ENCODE measurements at regions not wholly inside any gene's neighbourhood (a gene's known extent, or its start where the extent isn't known, plus 50 kb on each side); places are given as distances from the start of the nearest gene placed in this dataset.

GRCh38 chr12:131452444-131452860 is 258.4 kb upstream of the SFSWAP start:
- no peak overlapping the region for H3K4me3 ChIP-seq (ENCODE audit: low read length in 3 of 3)
- H3K9ac ChIP-seq (ENCODE audit: low read depth in 1 of 3, low read length in 3 of 3), result no peak overlapping the region
- H3K27ac ChIP-seq (ENCODE audit: low read depth, low read length), result no peak overlapping the region
- H3K4me1 ChIP-seq (ENCODE audit: control insufficient read depth in 3 of 3, insufficient read depth in 3 of 3, low read length in 3 of 3), result peaks cover 0 to 4% (median 0%) of the 10 kb centered on the region in 3 donors
- H3K36me3 ChIP-seq (ENCODE audit: control insufficient read depth in 3 of 3, insufficient read depth in 3 of 3, low read length in 3 of 3), result no peaks in the 10 kb centered on the region
- H3K9me3 ChIP-seq (ENCODE audit: control insufficient read depth in 3 of 3, low read length in 3 of 3), result no peaks in the 10 kb centered on the region
- peaks cover 0 to 21% (median 16%) of the 10 kb centered on the region in 3 donors for H3K27me3 ChIP-seq (ENCODE audit: control insufficient read depth in 3 of 3, insufficient read depth in 3 of 3, low read length in 3 of 3)

GRCh38 chr12:131454418-131455217 is 256.3 kb upstream of the SFSWAP start:
- H3K4me1 ChIP-seq (ENCODE audit: control insufficient read depth in 3 of 3, insufficient read depth in 3 of 3, low read length in 3 of 3), result peaks cover 0 to 4% (median 0%) of the 10 kb centered on the region in 3 donors
- H3K27me3 ChIP-seq (ENCODE audit: control insufficient read depth in 3 of 3, insufficient read depth in 3 of 3, low read length in 3 of 3), result peaks cover 0 to 24% (median 20%) of the 10 kb centered on the region in 3 donors
- no peak overlapping the region for H3K4me3 ChIP-seq (ENCODE audit: low read length in 3 of 3)
- no peaks in the 10 kb centered on the region for H3K36me3 ChIP-seq (ENCODE audit: control insufficient read depth in 3 of 3, insufficient read depth in 3 of 3, low read length in 3 of 3)
- no peak overlapping the region for H3K27ac ChIP-seq (ENCODE audit: low read depth, low read length)
- H3K9me3 ChIP-seq (ENCODE audit: control insufficient read depth in 3 of 3, low read length in 3 of 3), result no peaks in the 10 kb centered on the region
- H3K9ac ChIP-seq (ENCODE audit: low read depth in 1 of 3, low read length in 3 of 3), result no peak overlapping the region

- Histone ChIP-seq H3K4me3 (ENCODE audit: low read length in 3 of 3) (no peak overlapping the region), H3K4me1 (ENCODE audit: control insufficient read depth in 3 of 3, insufficient read depth in 3 of 3, low read length in 3 of 3) (peaks cover 0 to 4% (median 0%) of the 10 kb centered on the region in 3 donors), H3K27me3 (ENCODE audit: control insufficient read depth in 3 of 3, insufficient read depth in 3 of 3, low read length in 3 of 3) (peaks cover 0 to 24% (median 20%) of the 10 kb centered on the region in 3 donors), H3K36me3 (ENCODE audit: control insufficient read depth in 3 of 3, insufficient read depth in 3 of 3, low read length in 3 of 3) (no peaks in the 10 kb centered on the region), H3K9me3 (ENCODE audit: control insufficient read depth in 3 of 3, low read length in 3 of 3) (no peaks in the 10 kb centered on the region), H3K27ac (ENCODE audit: low read depth, low read length) (no peak overlapping the region), H3K9ac (ENCODE audit: low read depth in 1 of 3, low read length in 3 of 3) (no peak overlapping the region)
Observed at GRCh38 chr12:131455218-131455506, 255.7 kb upstream of the SFSWAP start.

DNA sequence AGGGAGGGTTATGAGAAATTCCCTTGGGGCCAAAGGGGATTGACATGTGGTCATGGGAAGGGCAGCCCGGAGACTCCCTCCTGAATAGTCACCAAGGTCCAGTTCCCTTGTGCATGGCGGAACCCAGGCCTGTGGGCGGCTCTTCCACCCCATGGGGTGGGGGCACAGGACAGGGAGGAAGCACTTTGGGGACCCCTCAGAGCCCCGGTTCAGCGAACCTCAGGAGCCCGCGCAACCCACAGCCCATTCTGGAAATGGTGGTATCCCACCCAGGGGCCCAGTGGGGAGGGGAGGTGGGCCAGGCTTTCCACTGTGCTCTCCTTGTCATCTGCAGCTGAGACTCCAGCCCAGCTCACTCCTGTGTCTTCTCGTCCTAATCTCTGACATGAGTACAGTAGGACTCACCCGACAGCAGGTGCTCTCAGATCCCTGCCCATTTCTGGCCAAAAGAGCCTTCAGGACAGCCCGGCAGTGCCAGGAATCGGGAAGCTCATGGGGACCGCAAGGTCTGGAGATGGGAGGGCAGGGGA is 255.2 kb upstream of the SFSWAP start:
- no peak overlapping the region for H3K9ac ChIP-seq (ENCODE audit: low read depth in 1 of 3, low read length in 3 of 3)
- H3K4me3 ChIP-seq (ENCODE audit: low read length in 3 of 3), result no peak overlapping the region
- H3K9me3 ChIP-seq (ENCODE audit: control insufficient read depth in 3 of 3, low read length in 3 of 3), result no peaks in the 10 kb centered on the region
- H3K27me3 ChIP-seq (ENCODE audit: control insufficient read depth in 3 of 3, insufficient read depth in 3 of 3, low read length in 3 of 3), result peaks cover 0 to 24% (median 20%) of the 10 kb centered on the region in 3 donors
- no peaks in the 10 kb centered on the region for H3K36me3 ChIP-seq (ENCODE audit: control insufficient read depth in 3 of 3, insufficient read depth in 3 of 3, low read length in 3 of 3)
- peaks cover 0 to 4% (median 0%) of the 10 kb centered on the region in 3 donors for H3K4me1 ChIP-seq (ENCODE audit: control insufficient read depth in 3 of 3, insufficient read depth in 3 of 3, low read length in 3 of 3)
- H3K27ac ChIP-seq (ENCODE audit: low read depth, low read length), result no peak overlapping the region

- Histone ChIP-seq H3K27ac (ENCODE audit: low read depth, low read length) (no peak overlapping the region), H3K4me1 (ENCODE audit: control insufficient read depth in 3 of 3, insufficient read depth in 3 of 3, low read length in 3 of 3) (peaks cover 0 to 4% (median 0%) of the 10 kb centered on the region in 3 donors), H3K27me3 (ENCODE audit: control insufficient read depth in 3 of 3, insufficient read depth in 3 of 3, low read length in 3 of 3) (peaks cover 0 to 29% (median 25%) of the 10 kb centered on the region in 3 donors)
Observed at GRCh38 chr12:131456301-131457027, 254.4 kb upstream of the SFSWAP start.

DNA sequence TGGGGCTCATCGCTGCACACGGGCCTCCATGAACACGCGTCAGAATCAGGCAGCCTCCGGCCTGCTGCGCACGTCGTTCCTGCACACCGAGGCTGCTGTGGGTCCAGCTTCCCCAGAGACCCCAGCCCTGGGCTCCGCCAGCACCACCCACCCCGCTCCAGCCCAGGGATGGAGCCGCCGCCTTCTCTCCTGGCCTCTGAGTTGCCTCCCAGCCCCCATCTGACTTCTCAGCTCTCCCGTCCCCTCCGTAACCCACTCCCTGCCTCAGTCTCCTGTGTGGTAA is 253.9 kb upstream of the SFSWAP start:
- Histone ChIP-seq H3K36me3 (ENCODE audit: control insufficient read depth in 3 of 3, insufficient read depth in 3 of 3, low read length in 3 of 3) (no peaks in the 10 kb centered on the region), H3K4me1 (ENCODE audit: control insufficient read depth in 3 of 3, insufficient read depth in 3 of 3, low read length in 3 of 3) (peaks cover 0 to 4% (median 0%) of the 10 kb centered on the region in 3 donors), H3K4me3 (ENCODE audit: low read length in 3 of 3) (no peak overlapping the region), H3K27ac (ENCODE audit: low read depth, low read length) (no peak overlapping the region), H3K9me3 (ENCODE audit: control insufficient read depth in 3 of 3, low read length in 3 of 3) (no peaks in the 10 kb centered on the region), H3K27me3 (ENCODE audit: control insufficient read depth in 3 of 3, insufficient read depth in 3 of 3, low read length in 3 of 3) (peaks cover 0 to 29% (median 25%) of the 10 kb centered on the region in 3 donors), H3K9ac (ENCODE audit: low read depth in 1 of 3, low read length in 3 of 3) (no peak overlapping the region)

More at GRCh38 chr12:131456301-131457027, 254.4 kb upstream of the SFSWAP start:
- Histone ChIP-seq H3K9ac (ENCODE audit: low read depth in 1 of 3, low read length in 3 of 3) (no peak overlapping the region), H3K4me3 (ENCODE audit: low read length in 3 of 3) (peak overlapping the region in 1 of 3 donors; percentile 14), H3K36me3 (ENCODE audit: control insufficient read depth in 3 of 3, insufficient read depth in 3 of 3, low read length in 3 of 3) (no peaks in the 10 kb centered on the region), H3K9me3 (ENCODE audit: control insufficient read depth in 3 of 3, low read length in 3 of 3) (no peaks in the 10 kb centered on the region)

DNA sequence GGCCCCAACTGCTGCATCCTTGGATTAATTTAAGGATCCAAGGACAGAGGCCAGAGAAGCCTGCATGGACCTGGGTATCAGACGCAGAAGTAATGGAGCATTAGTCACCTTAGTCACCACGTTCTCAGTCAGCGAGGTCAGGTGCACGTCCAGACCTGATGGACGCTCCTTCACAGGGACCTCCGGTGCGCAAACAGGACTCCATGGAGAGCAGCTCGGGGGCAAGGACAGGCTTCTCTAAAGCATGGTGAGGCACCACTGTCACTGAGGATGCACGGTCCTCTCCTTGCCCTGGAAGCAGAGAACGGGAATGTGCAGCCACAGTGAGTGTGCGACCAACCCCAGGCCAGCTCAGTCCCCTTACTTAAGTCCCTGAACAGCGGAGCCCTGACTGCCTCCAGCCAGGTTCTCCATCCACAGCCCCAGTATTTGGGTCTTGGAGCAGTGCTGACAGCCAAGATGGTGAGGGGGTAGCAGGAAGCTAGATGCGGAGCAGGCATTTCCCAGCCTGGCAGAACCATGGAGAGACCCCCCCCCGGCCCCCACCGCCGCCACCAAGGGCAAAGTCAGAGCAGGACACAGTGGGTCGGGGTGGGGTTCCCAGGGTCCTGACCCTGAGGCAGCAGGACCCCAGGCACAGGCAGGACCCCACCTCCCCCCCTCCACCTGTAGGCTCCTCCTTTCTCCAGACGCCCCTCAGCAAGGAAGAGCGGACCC is 253.4 kb upstream of the SFSWAP start:
- Histone ChIP-seq H3K36me3 (ENCODE audit: control insufficient read depth in 3 of 3, insufficient read depth in 3 of 3, low read length in 3 of 3) (no peaks in the 10 kb centered on the region), H3K27ac (ENCODE audit: low read depth, low read length) (no peak overlapping the region), H3K27me3 (ENCODE audit: control insufficient read depth in 3 of 3, insufficient read depth in 3 of 3, low read length in 3 of 3) (peaks cover 0 to 29% (median 25%) of the 10 kb centered on the region in 3 donors), H3K9me3 (ENCODE audit: control insufficient read depth in 3 of 3, low read length in 3 of 3) (no peaks in the 10 kb centered on the region), H3K4me3 (ENCODE audit: low read length in 3 of 3) (no peak overlapping the region), H3K9ac (ENCODE audit: low read depth in 1 of 3, low read length in 3 of 3) (no peak overlapping the region), H3K4me1 (ENCODE audit: control insufficient read depth in 3 of 3, insufficient read depth in 3 of 3, low read length in 3 of 3) (peaks cover 0 to 4% (median 0%) of the 10 kb centered on the region in 3 donors)

- H3K27ac ChIP-seq (ENCODE audit: low read depth, low read length), result no peak overlapping the region
- H3K9me3 ChIP-seq (ENCODE audit: control insufficient read depth in 3 of 3, low read length in 3 of 3), result no peaks in the 10 kb centered on the region
- no peak overlapping the region for H3K9ac ChIP-seq (ENCODE audit: low read depth in 1 of 3, low read length in 3 of 3)
- H3K4me1 ChIP-seq (ENCODE audit: control insufficient read depth in 3 of 3, insufficient read depth in 3 of 3, low read length in 3 of 3), result peaks cover 0 to 4% (median 0%) of the 10 kb centered on the region in 3 donors
- H3K36me3 ChIP-seq (ENCODE audit: control insufficient read depth in 3 of 3, insufficient read depth in 3 of 3, low read length in 3 of 3), result no peaks in the 10 kb centered on the region
- no peak overlapping the region for H3K4me3 ChIP-seq (ENCODE audit: low read length in 3 of 3)
- H3K27me3 ChIP-seq (ENCODE audit: control insufficient read depth in 3 of 3, insufficient read depth in 3 of 3, low read length in 3 of 3), result peaks cover 0 to 29% (median 25%) of the 10 kb centered on the region in 3 donors
Observed at GRCh38 chr12:131458048-131458374, 252.9 kb upstream of the SFSWAP start.

- H3K4me1 ChIP-seq (ENCODE audit: control insufficient read depth in 3 of 3, insufficient read depth in 3 of 3, low read length in 3 of 3), result peaks cover 0 to 4% (median 0%) of the 10 kb centered on the region in 3 donors
- H3K9me3 ChIP-seq (ENCODE audit: control insufficient read depth in 3 of 3, low read length in 3 of 3), result no peaks in the 10 kb centered on the region
- no peak overlapping the region for H3K27ac ChIP-seq (ENCODE audit: low read depth, low read length)
- H3K27me3 ChIP-seq (ENCODE audit: control insufficient read depth in 3 of 3, insufficient read depth in 3 of 3, low read length in 3 of 3), result peaks cover 0 to 29% (median 25%) of the 10 kb centered on the region in 3 donors
- H3K9ac ChIP-seq (ENCODE audit: low read depth in 1 of 3, low read length in 3 of 3), result no peak overlapping the region
- no peaks in the 10 kb centered on the region for H3K36me3 ChIP-seq (ENCODE audit: control insufficient read depth in 3 of 3, insufficient read depth in 3 of 3, low read length in 3 of 3)
- H3K4me3 ChIP-seq (ENCODE audit: low read length in 3 of 3), result no peak overlapping the region
Observed at GRCh38 chr12:131458931-131459772, 251.7 kb upstream of the SFSWAP start.

All from skeletal muscle tissue (tissue), 3 donors.